ENCODE measurements at regions not wholly inside any gene's neighbourhood (a gene's known extent, or its start where the extent isn't known, plus 50 kb on each side); places are given as distances from the start of the nearest gene placed in this dataset.

- FAIRE-seq (no peak), DNase-seq (ENCODE audit: insufficient read length, low spot score) (no peak)
- no peak for TF ChIP-seq POLR2A (IDR thresholded peaks at IDR 0.05; ENCODE audit: low read depth, low read length)
Observed at GRCh38 chr11:120061036-120061760, 76.7 kb downstream of the TRIM29 start.

GRCh38 chr11:120060512-120060911 is 77.4 kb downstream of the TRIM29 start:
- DNase-seq (ENCODE audit: insufficient read length, low spot score) (no peak), FAIRE-seq (no peak)
- TF ChIP-seq POLR2A (IDR thresholded peaks at IDR 0.05; ENCODE audit: low read depth, low read length): no peak

DNA sequence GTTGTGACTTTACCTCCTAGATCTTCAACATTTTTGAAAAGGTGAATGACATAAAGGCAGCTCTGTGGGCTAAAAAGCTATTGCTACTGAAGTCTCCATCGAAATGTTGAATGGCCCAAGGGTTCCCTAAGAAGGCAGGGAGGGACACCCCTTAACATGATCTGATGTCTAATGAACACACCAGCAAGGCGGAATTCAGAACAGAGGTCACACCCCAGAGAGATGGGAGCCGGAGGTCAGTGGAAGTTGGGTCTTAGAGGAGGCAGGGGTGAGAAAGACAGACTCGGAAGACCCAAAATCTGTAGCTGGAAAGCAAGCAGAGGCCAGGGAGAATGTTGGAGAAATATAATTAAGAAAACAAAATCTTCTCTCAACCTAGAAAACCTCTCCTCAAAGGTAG is 79.0 kb downstream of the TRIM29 start:
- FAIRE-seq: no peak
- no peak for TF ChIP-seq POLR2A (IDR thresholded peaks at IDR 0.05; ENCODE audit: low read depth, low read length)
- DNase-seq (ENCODE audit: insufficient read length, low spot score): no peak

DNA sequence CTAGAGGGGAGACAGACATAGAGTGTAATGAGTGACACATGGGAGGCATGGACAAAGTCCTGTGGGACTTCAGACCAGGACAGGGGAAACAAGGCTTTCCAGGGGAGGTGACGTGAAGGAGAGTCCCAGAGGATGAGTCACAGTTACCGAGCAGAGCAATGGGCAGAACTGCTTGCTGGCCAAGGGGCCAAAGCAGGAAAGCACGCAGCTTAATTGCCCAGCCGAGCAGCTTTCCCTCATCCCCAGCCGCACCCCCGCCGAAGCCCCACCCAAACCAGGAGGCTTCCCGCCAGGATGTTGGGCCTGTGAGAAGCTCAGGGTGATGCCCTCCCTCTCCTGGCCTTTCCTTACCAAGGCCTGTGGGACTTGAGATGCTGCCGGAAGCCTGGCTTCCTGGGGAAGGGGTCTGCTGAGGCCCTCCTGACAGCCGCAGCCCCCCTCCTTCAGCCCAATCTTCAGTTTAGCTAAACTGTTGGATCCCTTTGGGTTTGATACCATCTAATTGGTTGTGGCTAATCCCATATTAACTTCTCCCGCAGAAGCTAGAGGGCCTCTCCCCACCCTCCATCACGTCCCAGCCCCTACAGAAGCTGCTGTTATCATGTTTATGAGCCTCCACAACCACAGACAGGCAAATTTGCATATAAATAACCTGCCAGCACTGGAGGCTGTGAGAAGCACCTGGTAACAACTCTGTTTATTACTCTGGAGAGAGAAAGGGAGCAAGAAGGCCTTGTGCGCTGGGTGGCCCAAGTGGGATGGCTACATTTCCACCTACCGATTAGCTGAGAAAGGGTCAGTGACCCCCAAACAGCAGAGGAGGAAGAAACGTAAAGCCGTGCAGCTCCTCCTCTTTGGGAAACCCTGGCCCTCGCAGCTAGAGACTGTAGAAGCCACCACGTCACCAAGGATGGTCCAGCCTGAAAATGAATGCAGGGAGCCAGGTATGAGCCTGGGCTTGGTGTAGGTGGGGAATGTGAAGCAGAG is 80.0 kb downstream of the TRIM29 start:
- DNase-seq (ENCODE audit: insufficient read length, low spot score) (peak; percentile 18), FAIRE-seq (no peak)
- TF ChIP-seq POLR2A (IDR thresholded peaks at IDR 0.05; ENCODE audit: low read depth, low read length): no peak

GRCh38 chr11:120057028-120057330 is 80.9 kb downstream of the TRIM29 start:
- FAIRE-seq: no peak
- TF ChIP-seq POLR2A (IDR thresholded peaks at IDR 0.05; ENCODE audit: low read depth, low read length): no peak
- no peak for DNase-seq (ENCODE audit: insufficient read length, low spot score)

GRCh38 chr11:120056301-120057027 is 81.4 kb downstream of the TRIM29 start:
- DNase-seq (ENCODE audit: insufficient read length, low spot score) (no peak), FAIRE-seq (no peak)
- no peak for TF ChIP-seq POLR2A (IDR thresholded peaks at IDR 0.05; ENCODE audit: low read depth, low read length)

DNA sequence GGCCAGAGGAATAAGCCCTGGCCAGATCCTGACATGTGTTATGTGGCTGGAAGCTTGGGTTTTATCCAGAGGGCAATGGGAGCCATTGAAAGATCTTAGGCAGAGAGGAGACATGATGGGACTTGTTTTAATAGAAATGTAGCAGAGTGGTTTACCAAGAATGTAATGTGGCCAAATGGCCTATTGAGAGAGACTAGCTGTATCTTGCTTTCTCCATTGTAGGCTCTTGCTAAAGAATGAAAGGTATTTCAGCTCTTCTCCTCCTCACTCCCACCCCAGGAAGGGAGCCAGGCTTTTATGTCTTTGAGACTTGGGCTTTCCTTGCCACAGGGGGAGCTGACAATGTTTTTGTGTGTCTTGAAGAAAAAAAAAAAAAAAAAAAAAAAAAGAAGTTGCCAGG is 82.3 kb downstream of the TRIM29 start:
- FAIRE-seq: no peak
- TF ChIP-seq POLR2A (IDR thresholded peaks at IDR 0.05; ENCODE audit: low read depth, low read length): no peak
- no peak for DNase-seq (ENCODE audit: insufficient read length, low spot score)

DNA sequence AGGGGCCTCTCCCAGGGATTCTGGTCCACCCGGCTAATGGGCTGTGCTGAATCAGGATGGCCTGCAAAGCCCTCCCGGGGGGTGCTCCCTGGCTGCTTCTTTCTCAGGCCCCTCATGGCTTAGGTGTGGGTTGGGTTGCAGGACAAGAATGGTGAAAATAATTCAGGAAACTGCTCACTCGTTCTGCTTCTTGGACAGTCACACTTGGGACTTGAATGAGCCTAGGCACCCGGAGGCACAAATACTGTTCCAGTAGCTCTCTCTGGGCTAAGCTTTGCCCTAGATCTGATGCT is 83.2 kb downstream of the TRIM29 start:
- no peak for DNase-seq (ENCODE audit: insufficient read length, low spot score)
- no peak for TF ChIP-seq POLR2A (IDR thresholded peaks at IDR 0.05; ENCODE audit: low read depth, low read length)
- no peak for FAIRE-seq

DNA sequence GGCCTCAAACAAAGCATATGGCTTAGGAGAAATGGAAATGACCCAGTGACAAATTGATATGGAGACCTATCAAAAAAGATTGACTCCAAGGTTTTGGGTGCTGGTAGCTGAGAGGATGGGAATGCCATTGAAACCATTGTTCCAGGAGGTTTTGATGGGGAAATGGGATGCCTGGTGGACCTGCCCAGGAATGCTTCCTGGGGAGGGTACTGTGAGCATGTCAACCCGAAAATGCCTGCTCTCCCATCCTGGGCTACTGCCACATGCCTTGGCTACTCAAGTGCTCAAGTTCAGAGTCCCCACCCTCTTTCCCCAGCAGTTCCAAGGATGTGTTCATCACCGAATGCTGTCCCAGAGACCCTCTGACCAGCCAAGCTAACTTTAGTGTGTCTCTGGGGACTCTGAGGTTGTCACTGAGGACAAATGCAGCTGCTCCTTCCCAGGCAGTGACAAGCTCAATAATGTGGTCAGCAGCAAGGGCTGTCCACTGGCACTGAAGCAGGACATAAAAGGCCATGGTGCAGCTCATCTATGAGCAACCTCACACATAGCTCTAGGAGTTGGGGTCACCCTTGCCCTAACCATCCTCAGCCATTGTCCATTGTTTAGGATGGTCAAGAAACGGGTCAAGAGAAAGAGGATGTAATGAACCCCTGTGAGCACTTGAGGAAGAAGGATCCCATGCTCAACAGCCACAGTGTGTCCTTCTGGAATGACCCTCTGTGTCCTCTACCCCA is 83.7 kb downstream of the TRIM29 start:
- FAIRE-seq (no peak), DNase-seq (ENCODE audit: insufficient read length, low spot score) (no peak)
- TF ChIP-seq POLR2A (IDR thresholded peaks at IDR 0.05; ENCODE audit: low read depth, low read length): no peak

- DNase-seq (ENCODE audit: insufficient read length, low spot score) (no peak), FAIRE-seq (no peak)
- TF ChIP-seq POLR2A (IDR thresholded peaks at IDR 0.05; ENCODE audit: low read depth, low read length): no peak
Observed at GRCh38 chr11:120052196-120052775, 85.6 kb downstream of the TRIM29 start.

- no peak for TF ChIP-seq POLR2A (IDR thresholded peaks at IDR 0.05; ENCODE audit: low read depth, low read length)
- DNase-seq (ENCODE audit: insufficient read length, low spot score) (no peak), FAIRE-seq (no peak)
Observed at GRCh38 chr11:120044011-120044675, 93.8 kb downstream of the TRIM29 start.

- no peak for TF ChIP-seq POLR2A (IDR thresholded peaks at IDR 0.05; ENCODE audit: low read depth, low read length)
- no peak for DNase-seq (ENCODE audit: insufficient read length, low spot score)
- FAIRE-seq: no peak
Observed at GRCh38 chr11:120043328-120043945, 94.5 kb downstream of the TRIM29 start.

Measured in H54 (cell line).